Neural cell (in vitro differentiated cells): ENCODE measurements at regions not wholly inside any gene's neighbourhood (a gene's known extent, or its start where the extent isn't known, plus 50 kb on each side); places are given as distances from the start of the nearest gene placed in this dataset.

Experiments
- EP300 ChIP-seq: fragments of 450-650 bp; conservative IDR thresholded peaks from 2 replicates; pipeline ENCODE4 v1.6.1; 2014; ENCODE audit warnings: antibody characterized with exemption, mild to moderate bottlenecking, moderate library complexity; ENCODE audit not compliant: poor library complexity, severe bottlenecking
- EZH2 ChIP-seq: fragments of 200-600, 300-800 bp; shearing (Covaris generic), sonication (generic); IDR thresholded peaks from 2 replicates; pipeline ENCODE4 v1.6.1; 2014; ENCODE audit warnings: antibody characterized with exemption, low read length, borderline replicate concordance, mild to moderate bottlenecking; ENCODE audit not compliant: insufficient read depth, poor library complexity, severe bottlenecking
- POLR2AphosphoS5 ChIP-seq: IDR thresholded peaks from 2 replicates; pipeline ENCODE4 v1.6.1; 2012
- SMC3 ChIP-seq: fragments of 450-650 bp; conservative IDR thresholded peaks from 2 replicates; pipeline ENCODE4 v1.6.1; 2014; ENCODE audit warnings: antibody characterized with exemption, mild to moderate bottlenecking, moderate library complexity; ENCODE audit not compliant: poor library complexity
- TAF1 ChIP-seq: IDR thresholded peaks from 2 replicates; pipeline ENCODE4 v1.6.1; 2012; ENCODE audit warnings: low read depth
- TF ChIP-seq, protein P1 (sequence below): fragments of 450-650 bp; IDR thresholded peaks from 2 replicates; pipeline ENCODE4 v1.5.1; 2014; ENCODE audit warnings: antibody characterized with exemption, mild to moderate bottlenecking, moderate library complexity; ENCODE audit not compliant: poor library complexity, severe bottlenecking

DNA sequence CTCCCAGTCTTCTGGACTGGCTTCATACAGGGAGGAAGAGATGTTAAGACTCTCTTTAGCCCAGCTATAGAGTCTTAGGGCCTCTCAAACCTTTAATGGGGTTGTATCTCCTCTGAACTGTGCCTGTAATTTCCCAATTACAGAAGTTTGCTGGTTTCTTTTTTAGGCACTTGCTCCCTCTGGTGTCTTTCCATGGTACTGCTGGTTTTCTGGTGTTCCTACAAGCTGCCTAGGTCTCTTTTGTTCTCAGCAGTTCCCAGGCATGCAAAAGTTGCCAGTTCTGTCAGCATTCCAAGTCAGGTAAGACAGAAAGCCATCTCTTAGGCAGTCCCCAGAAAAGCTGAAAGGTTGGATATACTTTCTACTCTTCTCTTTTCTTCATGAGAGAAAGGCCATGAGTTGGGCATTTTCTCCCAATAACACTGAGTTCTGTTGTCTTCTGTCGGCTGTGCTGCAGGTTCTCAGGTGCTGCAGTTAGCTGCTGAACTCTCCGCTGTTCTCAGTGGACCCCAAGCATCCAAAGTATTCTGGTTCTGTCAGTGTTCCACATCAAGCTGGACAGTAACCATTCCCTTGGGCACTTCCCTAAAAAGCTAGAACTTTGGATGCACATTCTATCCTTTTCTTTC is 54.4 kb upstream of the EHHADH start:
- no peak for TF ChIP-seq POLR2AphosphoS5
- TF ChIP-seq, protein P1, sequence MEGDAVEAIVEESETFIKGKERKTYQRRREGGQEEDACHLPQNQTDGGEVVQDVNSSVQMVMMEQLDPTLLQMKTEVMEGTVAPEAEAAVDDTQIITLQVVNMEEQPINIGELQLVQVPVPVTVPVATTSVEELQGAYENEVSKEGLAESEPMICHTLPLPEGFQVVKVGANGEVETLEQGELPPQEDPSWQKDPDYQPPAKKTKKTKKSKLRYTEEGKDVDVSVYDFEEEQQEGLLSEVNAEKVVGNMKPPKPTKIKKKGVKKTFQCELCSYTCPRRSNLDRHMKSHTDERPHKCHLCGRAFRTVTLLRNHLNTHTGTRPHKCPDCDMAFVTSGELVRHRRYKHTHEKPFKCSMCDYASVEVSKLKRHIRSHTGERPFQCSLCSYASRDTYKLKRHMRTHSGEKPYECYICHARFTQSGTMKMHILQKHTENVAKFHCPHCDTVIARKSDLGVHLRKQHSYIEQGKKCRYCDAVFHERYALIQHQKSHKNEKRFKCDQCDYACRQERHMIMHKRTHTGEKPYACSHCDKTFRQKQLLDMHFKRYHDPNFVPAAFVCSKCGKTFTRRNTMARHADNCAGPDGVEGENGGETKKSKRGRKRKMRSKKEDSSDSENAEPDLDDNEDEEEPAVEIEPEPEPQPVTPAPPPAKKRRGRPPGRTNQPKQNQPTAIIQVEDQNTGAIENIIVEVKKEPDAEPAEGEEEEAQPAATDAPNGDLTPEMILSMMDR = peak; percentile 47
- TF ChIP-seq EP300 = no peak
- no peak for TF ChIP-seq EZH2
- no peak for TF ChIP-seq TAF1
- TF ChIP-seq SMC3 = no peak
